Natural killer cell treated with Interleukin-12 subunit alpha and Interleukin-12 subunit beta and Interleukin-15 and Interleukin-18, amount 100 ng/mL, for 72 hours (primary cell): ENCODE measurements at regions not wholly inside any gene's neighbourhood (a gene's known extent, or its start where the extent isn't known, plus 50 kb on each side); places are given as distances from the start of the nearest gene placed in this dataset.

Experiments used
- ATAC-seq, 2 donors: fragments of 150-1000 bp; cut with Tn5 transposase in 1 of 2; sonication (Bioruptor Pico), chemical (Tn5 transposase) in 1 of 2; 2 replicates each; pipeline ENCODE4 v1.10.0; 2021
- DNase-seq: peaks from one replicate; pipeline ENCODE4 v3.0.0; 2022; ENCODE audit warnings: low spot score
- H3K27ac Mint-ChIP-seq, 2 donors: 1 replicate in 1 of 2; 2 replicates in 1 of 2; pipeline ENCODE4 v1.8.0; 2022; ENCODE audit warnings: mixed read lengths in 2 of 2, mild to moderate bottlenecking in 1 of 2, moderate library complexity in 1 of 2
- H3K27me3 Mint-ChIP-seq, 2 donors: 1 replicate in 1 of 2; 2 replicates in 1 of 2; pipeline ENCODE4 v1.8.0; 2022; ENCODE audit warnings: mixed read lengths in 2 of 2
- H3K36me3 Mint-ChIP-seq: one replicate; pipeline ENCODE4 v1.8.0; 2022; ENCODE audit warnings: mixed read lengths
- H3K4me1 Mint-ChIP-seq, 2 donors: 1 replicate in 1 of 2; 2 replicates in 1 of 2; pipeline ENCODE4 v1.8.0; 2022; ENCODE audit warnings: low read depth in 2 of 2, mixed read lengths in 2 of 2, mild to moderate bottlenecking in 1 of 2
- H3K4me3 Mint-ChIP-seq: one replicate; pipeline ENCODE4 v1.8.0; 2022; ENCODE audit warnings: mixed read lengths
- H3K9me3 Mint-ChIP-seq: 2 replicates; pipeline ENCODE4 v1.8.0; 2022; ENCODE audit warnings: mixed read lengths

DNA sequence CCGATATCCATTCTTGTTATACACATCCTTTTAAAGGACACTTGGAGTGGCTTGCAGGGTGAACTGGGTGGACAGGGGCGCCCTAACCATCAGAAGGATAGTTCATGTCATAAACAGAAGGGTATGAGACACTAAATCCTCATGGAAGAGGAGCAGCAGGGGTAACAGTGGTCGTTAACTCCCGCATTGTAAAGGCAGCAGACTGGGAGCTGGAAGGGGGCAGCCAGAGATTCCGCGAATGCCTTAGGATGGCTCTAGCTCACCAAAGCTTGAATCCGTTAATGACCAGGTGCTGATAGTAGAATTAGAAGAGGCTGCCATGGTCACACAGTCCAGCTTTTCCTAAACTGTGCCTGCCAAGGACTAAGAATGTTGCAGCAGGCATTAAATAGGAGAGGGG is 85.2 kb upstream of the ANKRD34C start:
- Mint-ChIP-seq H3K4me1 (no peaks in the 10 kb centered on the region), H3K4me3 (no peak overlapping the region), H3K36me3 (no peaks in the 10 kb centered on the region), H3K27me3 (peaks cover 28 to 55% of the 10 kb centered on the region in 2 donors), H3K27ac (no peak overlapping the region), H3K9me3 (no peaks in the 10 kb centered on the region)
- ATAC-seq (no peak), DNase-seq (no peak)

DNA sequence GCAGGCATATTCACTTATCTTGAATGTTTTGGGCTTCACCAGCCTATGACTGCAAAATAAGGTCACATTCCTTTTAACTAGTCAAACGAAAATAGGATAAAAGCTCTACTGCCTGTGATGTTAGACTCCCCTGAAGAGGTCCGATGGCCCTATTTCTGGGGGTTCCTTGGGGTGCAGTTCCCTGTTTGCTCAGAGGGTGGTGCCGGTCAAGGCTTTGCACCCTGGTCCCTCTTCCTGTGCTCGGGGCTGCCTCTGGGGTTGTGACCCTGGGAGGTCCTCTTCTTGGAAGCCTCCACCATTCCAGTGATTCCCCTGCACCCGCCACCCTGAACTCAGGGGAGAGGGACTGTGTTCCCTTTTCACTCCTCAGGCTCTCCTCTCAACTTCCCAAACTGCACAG is 86.7 kb upstream of the ANKRD34C start:
- DNase-seq, result no peak
- no peak for ATAC-seq
- no peaks in the 10 kb centered on the region for H3K36me3 Mint-ChIP-seq
- no peak overlapping the region for H3K4me3 Mint-ChIP-seq
- no peaks in the 10 kb centered on the region for H3K9me3 Mint-ChIP-seq
- no peak overlapping the region for H3K27ac Mint-ChIP-seq
- H3K4me1 Mint-ChIP-seq, result no peaks in the 10 kb centered on the region
- H3K27me3 Mint-ChIP-seq, result peaks cover 30 to 40% of the 10 kb centered on the region in 2 donors

DNA sequence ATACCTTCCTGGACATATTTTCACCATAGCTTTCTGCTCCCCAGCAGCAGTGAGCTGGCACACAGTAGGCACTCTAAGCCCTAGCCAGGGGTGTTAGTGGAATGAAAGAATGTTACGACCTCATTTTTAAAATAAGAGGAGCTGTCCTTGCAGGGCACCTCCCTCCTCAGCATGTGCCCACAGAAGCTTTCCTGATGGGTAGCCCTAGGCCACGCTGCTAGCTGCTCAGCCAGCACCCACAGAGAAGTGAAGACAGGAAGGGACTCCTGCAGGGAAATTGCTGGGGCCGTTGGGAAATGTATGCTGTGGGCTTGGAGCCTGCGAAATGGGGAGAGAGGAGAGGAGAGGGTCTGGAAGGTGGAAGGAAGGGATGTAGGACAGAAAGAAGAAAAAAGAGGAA is 87.3 kb upstream of the ANKRD34C start:
- no peaks in the 10 kb centered on the region for H3K36me3 Mint-ChIP-seq
- no peaks in the 10 kb centered on the region for H3K4me1 Mint-ChIP-seq
- no peaks in the 10 kb centered on the region for H3K9me3 Mint-ChIP-seq
- H3K27ac Mint-ChIP-seq, result no peak overlapping the region
- DNase-seq, result no peak
- ATAC-seq, result no peak
- peaks cover 29 to 36% of the 10 kb centered on the region in 2 donors for H3K27me3 Mint-ChIP-seq
- no peak overlapping the region for H3K4me3 Mint-ChIP-seq

DNA sequence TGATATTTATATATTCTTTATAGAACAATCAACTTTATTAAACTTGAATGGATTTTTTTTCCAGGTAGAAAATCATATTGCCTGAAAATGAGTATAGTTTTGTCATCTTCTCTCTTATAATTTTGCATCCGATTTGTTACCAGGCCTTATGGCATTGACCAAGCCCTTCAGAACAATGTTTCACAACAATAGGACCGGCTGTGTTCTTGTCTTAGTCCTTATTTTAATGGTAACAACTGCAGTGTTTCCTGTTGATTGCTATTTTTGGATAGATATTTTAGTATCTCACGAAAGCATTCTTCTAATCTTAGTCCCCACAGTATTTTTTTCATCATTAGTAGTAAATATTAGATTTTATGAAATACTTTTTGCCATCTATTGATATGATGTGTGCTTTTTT is 88.1 kb upstream of the ANKRD34C start:
- Mint-ChIP-seq H3K27me3 (peaks cover 29 to 35% of the 10 kb centered on the region in 2 donors), H3K9me3 (no peaks in the 10 kb centered on the region), H3K4me3 (no peak overlapping the region), H3K27ac (no peak overlapping the region), H3K4me1 (no peaks in the 10 kb centered on the region), H3K36me3 (no peaks in the 10 kb centered on the region)
- DNase-seq (no peak), ATAC-seq (no peak)

DNA sequence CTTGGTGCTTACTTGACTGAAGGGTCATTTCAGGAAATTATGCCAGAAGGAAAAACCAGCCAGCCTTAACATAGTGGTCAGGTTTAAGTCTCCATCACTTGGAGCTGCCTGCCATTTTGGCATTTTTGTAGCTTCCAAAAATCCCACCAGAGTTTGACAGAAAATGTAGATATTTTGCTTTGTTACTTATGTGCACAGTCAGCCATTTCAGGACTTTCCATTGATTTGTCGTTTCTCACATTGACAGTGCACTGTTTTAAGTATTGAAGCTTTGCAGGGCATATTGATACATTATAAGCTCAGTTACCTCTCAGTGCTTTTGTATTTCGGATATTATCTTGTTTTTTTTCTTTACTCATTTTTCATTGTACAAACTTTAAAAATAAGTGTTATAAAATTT is 89.0 kb upstream of the ANKRD34C start:
- DNase-seq (no peak), ATAC-seq (no peak)
- Mint-ChIP-seq H3K4me1 (no peaks in the 10 kb centered on the region), H3K27ac (no peak overlapping the region), H3K9me3 (no peaks in the 10 kb centered on the region), H3K4me3 (no peak overlapping the region), H3K27me3 (peaks cover 26 to 30% of the 10 kb centered on the region in 2 donors), H3K36me3 (no peaks in the 10 kb centered on the region)

DNA sequence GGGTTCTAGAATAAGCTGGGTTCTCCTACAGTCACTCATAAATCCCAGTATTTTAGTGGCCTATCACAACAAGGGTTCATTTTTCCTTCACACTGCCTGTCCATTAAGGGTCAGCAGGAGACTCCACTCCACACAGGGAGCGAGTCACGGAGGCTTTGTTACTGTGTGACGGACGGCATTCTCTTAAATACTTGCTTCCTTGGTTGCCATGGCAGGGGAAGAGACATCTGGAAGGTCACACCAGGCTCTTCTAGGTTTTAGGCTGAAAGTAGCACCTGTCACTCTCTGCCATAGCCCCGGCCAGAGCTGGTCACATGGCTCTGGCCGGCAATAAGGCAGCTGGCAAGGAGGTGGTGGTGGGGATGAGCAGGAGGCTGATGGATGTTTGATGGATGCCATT is 89.4 kb upstream of the ANKRD34C start:
- Mint-ChIP-seq H3K9me3 (no peaks in the 10 kb centered on the region), H3K4me1 (no peaks in the 10 kb centered on the region)

DNA sequence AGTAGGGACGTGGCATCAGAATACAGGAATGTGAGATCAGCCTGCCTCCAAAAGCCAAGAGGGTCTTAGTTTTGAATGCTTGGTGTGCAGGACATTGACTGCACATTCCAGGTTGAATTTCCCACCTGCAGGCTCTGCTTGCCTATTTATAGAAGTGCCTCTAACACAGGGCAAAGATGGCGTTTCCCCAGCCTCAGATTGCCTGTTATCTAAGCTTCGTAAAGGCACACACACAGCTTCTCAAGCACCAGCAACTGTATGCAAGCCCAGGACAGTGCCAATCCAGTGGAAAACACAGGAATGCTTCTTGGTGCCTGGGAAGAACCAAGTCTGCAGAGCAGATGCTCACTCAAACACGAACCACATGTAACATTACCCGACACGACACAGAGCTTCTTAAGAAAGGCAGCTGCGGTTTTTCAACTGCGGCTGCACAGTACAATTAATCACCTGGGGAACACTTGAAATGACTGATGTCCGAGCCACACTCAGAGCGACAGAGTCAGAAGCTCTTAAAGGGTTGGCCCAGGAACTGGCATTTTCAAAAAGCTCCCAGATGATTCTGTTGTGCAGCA is 90.0 kb upstream of the ANKRD34C start:
- H3K27ac Mint-ChIP-seq, result no peak overlapping the region
- H3K9me3 Mint-ChIP-seq, result no peaks in the 10 kb centered on the region
- peaks cover 26 to 29% of the 10 kb centered on the region in 2 donors for H3K27me3 Mint-ChIP-seq
- ATAC-seq, result no peak
- no peak for DNase-seq
- no peaks in the 10 kb centered on the region for H3K36me3 Mint-ChIP-seq
- H3K4me1 Mint-ChIP-seq, result no peaks in the 10 kb centered on the region
- H3K4me3 Mint-ChIP-seq, result no peak overlapping the region

More for the DNA sequence above, 89.4 kb upstream of the ANKRD34C start:
- Mint-ChIP-seq H3K27me3 (peaks cover 26 to 30% of the 10 kb centered on the region in 2 donors), H3K4me3 (no peak overlapping the region), H3K36me3 (no peaks in the 10 kb centered on the region), H3K27ac (no peak overlapping the region)
- DNase-seq, result no peak
- ATAC-seq, result no peak

DNA sequence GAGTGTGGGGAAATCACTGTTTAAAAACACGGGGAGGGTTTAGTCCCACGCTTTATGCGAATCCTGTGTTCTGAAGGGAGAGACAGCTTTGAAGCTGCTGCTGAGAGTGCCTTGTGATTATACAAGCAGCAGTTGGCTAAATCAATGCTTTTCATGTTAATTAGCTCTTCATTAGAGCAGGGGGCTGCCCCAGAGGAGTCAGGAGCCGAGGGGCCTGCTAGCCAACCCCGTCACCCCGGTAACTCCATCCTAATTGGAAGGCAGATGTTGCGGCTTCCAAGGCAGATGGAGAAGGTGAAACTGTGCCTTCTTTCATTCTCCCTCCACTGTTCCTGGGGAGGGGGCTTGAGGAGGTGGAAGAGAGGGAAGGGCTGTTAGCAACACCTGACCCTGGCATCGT is 92.4 kb upstream of the ANKRD34C start:
- Mint-ChIP-seq H3K4me1 (no peaks in the 10 kb centered on the region), H3K9me3 (no peaks in the 10 kb centered on the region), H3K27ac (no peak overlapping the region), H3K36me3 (no peaks in the 10 kb centered on the region), H3K4me3 (no peak overlapping the region), H3K27me3 (peaks cover 8 to 15% of the 10 kb centered on the region in 2 donors)
- DNase-seq (no peak), ATAC-seq (no peak)

DNA sequence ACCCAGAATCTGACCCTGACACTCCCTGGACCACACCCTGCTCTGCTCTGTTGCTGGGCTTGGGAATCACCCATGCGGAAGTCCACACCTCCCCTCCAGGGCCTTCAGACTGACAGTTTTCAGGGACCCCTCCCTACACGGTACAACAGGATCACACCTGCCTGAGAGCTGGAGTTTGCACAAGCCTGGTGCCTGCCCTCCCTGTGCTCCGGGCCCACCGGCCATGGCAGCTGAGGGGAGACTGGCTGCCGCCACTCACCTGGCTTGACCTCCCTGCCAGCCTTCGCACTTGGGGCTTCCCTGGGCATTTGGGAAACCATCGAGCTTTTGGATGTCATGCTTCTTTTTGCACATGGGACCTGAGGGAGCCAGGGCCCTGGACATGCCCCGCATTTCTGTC is 95.9 kb upstream of the ANKRD34C start:
- Mint-ChIP-seq H3K27ac (no peak overlapping the region), H3K27me3 (peaks cover 0 to 13% of the 10 kb centered on the region in 2 donors), H3K4me1 (no peaks in the 10 kb centered on the region), H3K9me3 (no peaks in the 10 kb centered on the region), H3K4me3 (no peak overlapping the region), H3K36me3 (no peaks in the 10 kb centered on the region)
- no peak for DNase-seq
- no peak for ATAC-seq

DNA sequence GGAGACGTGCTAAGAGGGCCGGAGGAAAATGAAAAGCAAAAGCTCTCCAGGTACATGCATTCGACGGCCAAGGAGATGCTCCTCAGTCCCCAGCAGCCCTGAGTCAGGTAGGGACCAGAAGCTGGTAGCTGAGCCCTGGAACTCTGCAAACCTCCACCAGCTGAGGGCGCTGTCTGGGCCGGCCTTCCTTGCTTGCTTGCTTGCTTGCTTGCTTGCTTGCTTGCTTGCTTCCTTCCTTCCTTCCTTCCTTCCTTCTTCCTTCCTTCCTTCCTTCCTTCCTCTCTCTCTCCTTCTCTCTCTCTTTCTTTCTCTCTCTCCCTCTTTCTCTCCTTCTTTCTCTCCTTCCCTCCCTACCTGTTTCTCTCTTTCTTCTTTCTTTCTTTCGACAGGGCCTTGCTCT is 94.6 kb upstream of the RASGRF1 start:
- Mint-ChIP-seq H3K27me3 (peaks cover 0 to 5% of the 10 kb centered on the region in 2 donors), H3K27ac (no peak overlapping the region), H3K4me1 (no peaks in the 10 kb centered on the region), H3K36me3 (no peaks in the 10 kb centered on the region), H3K4me3 (no peak overlapping the region), H3K9me3 (no peaks in the 10 kb centered on the region)
- ATAC-seq (no peak), DNase-seq (no peak)

DNA sequence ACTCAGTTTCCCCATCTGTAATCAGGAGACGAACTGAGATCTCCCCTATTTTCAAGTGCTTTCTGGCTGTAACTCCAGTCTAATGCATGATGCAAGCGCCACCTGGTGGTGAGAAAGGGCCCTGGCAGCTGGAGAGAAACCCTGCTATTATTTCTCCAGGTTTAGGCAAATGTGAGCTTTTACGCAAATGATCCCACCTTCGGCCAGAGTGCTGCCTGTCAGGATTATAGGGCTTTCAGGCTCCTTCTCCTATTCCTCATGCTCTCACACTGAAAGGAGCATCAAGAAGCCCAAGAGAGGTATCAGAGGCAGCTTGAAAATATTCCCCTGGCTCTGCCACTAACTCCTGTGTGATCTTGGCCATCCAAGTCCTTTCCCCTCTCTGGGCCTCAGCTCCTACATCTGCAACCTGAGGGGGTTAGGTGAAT is 93.9 kb upstream of the RASGRF1 start:
- H3K27me3 Mint-ChIP-seq, result peaks cover 0 to 5% of the 10 kb centered on the region in 2 donors
- DNase-seq (peak; percentile 69), ATAC-seq (no peak)
- no peaks in the 10 kb centered on the region for H3K4me1 Mint-ChIP-seq
- H3K9me3 Mint-ChIP-seq, result no peaks in the 10 kb centered on the region
- no peak overlapping the region for H3K4me3 Mint-ChIP-seq
- H3K36me3 Mint-ChIP-seq, result no peaks in the 10 kb centered on the region
- no peak overlapping the region for H3K27ac Mint-ChIP-seq

DNA sequence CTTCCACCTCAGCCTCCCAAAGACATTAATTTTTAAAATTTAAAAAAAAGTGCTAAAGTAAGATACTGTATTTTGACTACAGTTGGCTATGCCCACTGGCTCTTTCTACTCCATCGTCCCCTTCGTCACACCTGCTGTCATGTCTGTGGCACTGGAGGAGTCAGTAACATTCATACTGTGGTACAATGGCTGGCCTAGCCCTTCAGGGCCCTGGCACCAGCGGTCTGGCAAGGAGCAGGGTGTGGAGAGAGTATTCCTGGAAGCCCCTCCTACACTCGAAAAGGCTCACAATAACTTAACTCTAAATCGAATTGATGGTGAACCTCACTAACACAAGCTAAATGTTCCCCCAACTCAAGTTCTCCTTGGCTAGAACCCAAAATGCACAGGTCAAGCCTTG is 89.7 kb upstream of the RASGRF1 start:
- no peaks in the 10 kb centered on the region for H3K36me3 Mint-ChIP-seq
- DNase-seq (no peak), ATAC-seq (no peak)
- H3K4me3 Mint-ChIP-seq, result no peak overlapping the region
- no peak overlapping the region for H3K27ac Mint-ChIP-seq
- peaks cover 8 to 12% of the 10 kb centered on the region in 2 donors for H3K27me3 Mint-ChIP-seq
- no peaks in the 10 kb centered on the region for H3K4me1 Mint-ChIP-seq
- no peaks in the 10 kb centered on the region for H3K9me3 Mint-ChIP-seq

DNA sequence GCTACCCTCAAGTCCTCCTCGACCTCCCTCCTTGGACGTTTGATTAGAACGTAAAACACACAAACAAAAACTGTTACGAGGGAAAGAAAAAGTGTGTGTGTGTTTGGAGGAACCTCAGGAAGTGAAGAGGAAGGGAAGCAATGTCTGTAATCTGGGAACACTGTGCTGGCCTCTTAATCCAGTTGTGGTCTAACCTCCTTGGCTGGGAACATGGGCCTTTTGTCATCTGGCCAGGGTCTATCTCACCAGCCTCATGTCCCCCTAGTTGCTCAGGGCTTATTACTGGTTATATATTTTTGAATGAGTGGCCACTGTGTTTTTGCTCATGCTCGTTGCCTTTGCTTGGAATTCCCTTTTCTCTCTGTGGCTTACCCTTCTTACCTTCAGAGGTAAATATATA is 89.0 kb upstream of the RASGRF1 start:
- Mint-ChIP-seq H3K4me1 (no peaks in the 10 kb centered on the region), H3K27ac (no peak overlapping the region), H3K27me3 (peaks cover 8 to 16% of the 10 kb centered on the region in 2 donors)

DNA sequence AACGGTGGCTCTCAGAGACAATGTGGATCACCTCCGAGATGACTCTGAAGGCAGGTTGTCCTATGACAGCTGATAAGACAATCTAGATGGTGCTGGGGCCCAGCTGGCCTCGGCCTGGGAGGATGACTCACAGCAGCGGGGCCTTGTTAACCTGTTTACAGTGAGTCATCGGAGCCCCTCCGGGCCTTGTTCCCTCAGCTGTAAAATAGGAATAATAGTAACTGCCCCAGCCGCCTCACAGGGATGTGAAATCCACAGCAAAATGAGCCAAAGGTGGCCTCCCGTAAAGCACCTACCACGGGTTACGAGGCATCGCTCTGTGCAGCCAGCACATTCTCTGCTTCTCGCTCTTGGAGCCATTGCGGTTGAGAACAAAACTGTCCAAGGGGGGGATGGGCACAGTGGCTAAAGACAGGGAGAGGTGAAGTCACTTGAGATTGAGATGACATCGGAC is 88.6 kb upstream of the RASGRF1 start:
- H3K27me3 Mint-ChIP-seq, result peaks cover 8 to 16% of the 10 kb centered on the region in 2 donors
- H3K36me3 Mint-ChIP-seq, result no peaks in the 10 kb centered on the region
- no peak overlapping the region for H3K4me3 Mint-ChIP-seq
- DNase-seq, result no peak
- no peak overlapping the region for H3K27ac Mint-ChIP-seq
- no peaks in the 10 kb centered on the region for H3K9me3 Mint-ChIP-seq
- H3K4me1 Mint-ChIP-seq, result no peaks in the 10 kb centered on the region
- ATAC-seq, result no peak

More for the DNA sequence above, 89.0 kb upstream of the RASGRF1 start:
- ATAC-seq (no peak), DNase-seq (no peak)
- Mint-ChIP-seq H3K4me3 (no peak overlapping the region), H3K9me3 (no peaks in the 10 kb centered on the region), H3K36me3 (no peaks in the 10 kb centered on the region)

DNA sequence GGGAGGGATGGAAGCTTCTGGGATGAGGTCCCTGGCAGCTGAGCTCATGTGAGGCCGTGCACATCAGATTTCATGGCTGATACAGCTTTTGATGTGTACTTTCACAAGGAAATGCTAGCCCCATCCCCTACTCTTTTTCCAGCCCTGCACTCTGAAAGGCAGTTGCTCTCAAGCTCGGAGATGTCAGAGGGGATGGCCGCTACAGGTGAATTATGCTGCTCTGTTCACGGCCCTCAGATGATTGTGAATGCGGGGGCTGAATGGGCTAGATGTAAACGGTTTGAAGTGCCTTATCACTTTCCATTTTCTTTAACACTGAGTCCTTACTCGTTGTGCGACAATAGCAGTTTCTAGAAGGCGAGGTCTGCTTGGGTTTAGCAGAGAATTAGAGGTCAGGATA is 88.0 kb upstream of the RASGRF1 start:
- Mint-ChIP-seq H3K4me1 (no peaks in the 10 kb centered on the region), H3K27ac (no peak overlapping the region), H3K27me3 (peaks cover 8 to 16% of the 10 kb centered on the region in 2 donors), H3K36me3 (no peaks in the 10 kb centered on the region), H3K4me3 (no peak overlapping the region), H3K9me3 (no peaks in the 10 kb centered on the region)
- no peak for DNase-seq
- no peak for ATAC-seq
